22Rv1 (cell line): ENCODE measurements at regions not wholly inside any gene's neighbourhood (a gene's known extent, or its start where the extent isn't known, plus 50 kb on each side); places are given as distances from the start of the nearest gene placed in this dataset.

Source experiments
- H3K27ac ChIP-seq: fragments of 450-650 bp; 2 replicates; pipeline ENCODE4 v1.5.1; 2017
- CTCF ChIP-seq: fragments of 450-650 bp; IDR thresholded peaks from 2 replicates; pipeline ENCODE4 v1.5.1; 2017; ENCODE audit warnings: mild to moderate bottlenecking
- ZFX ChIP-seq: fragments of 450-650 bp; IDR thresholded peaks from 2 replicates; pipeline ENCODE4 v1.6.1; 2017; ENCODE audit warnings: antibody characterized with exemption, borderline replicate concordance

GRCh38 chr11:109554951-109555350 is 133.0 kb downstream of the C11orf87 start:
- no peak overlapping the region for H3K27ac ChIP-seq
- no peak for TF ChIP-seq CTCF
- no peak for TF ChIP-seq ZFX

- no peak for TF ChIP-seq ZFX
- no peak for TF ChIP-seq CTCF
These were observed 142.3 kb downstream of the C11orf87 start for GRCh38 chr11:109564241-109564640.

GRCh38 chr11:109582470-109582869 is 160.5 kb downstream of the C11orf87 start:
- TF ChIP-seq ZFX = no peak
- no peak for TF ChIP-seq CTCF
- H3K27ac ChIP-seq = no peak overlapping the region

More at GRCh38 chr11:109564241-109564640, 142.3 kb downstream of the C11orf87 start:
- no peak overlapping the region for H3K27ac ChIP-seq

GRCh38 chr11:109584001-109584972 is 162.3 kb downstream of the C11orf87 start:
- TF ChIP-seq CTCF (no peak), ZFX (no peak)
- no peak overlapping the region for H3K27ac ChIP-seq

- TF ChIP-seq CTCF (no peak), ZFX (no peak)
- no peak overlapping the region for H3K27ac ChIP-seq
These were observed 164.8 kb downstream of the C11orf87 start for GRCh38 chr11:109586789-109587188.

GRCh38 chr11:109590782-109591181 is 168.8 kb downstream of the C11orf87 start:
- H3K27ac ChIP-seq = no peak overlapping the region
- TF ChIP-seq ZFX (no peak), CTCF (no peak)

GRCh38 chr11:109597336-109597735 is 175.3 kb downstream of the C11orf87 start:
- H3K27ac ChIP-seq = no peak overlapping the region
- TF ChIP-seq ZFX (no peak), CTCF (no peak)
